Karpas-422 (cell line): ENCODE measurements at regions not wholly inside any gene's neighbourhood (a gene's known extent, or its start where the extent isn't known, plus 50 kb on each side); places are given as distances from the start of the nearest gene placed in this dataset.

Experiments used
- DNase-seq: peaks from one replicate; pipeline ENCODE4 v3.0.0-alpha.2; 2015
- H2AFZ ChIP-seq: fragments of 200-600 bp; sonication (generic); 2 replicates; pipeline ENCODE4 v1.6.1; 2014; ENCODE audit warnings: antibody characterized with exemption, low read length, mixed read lengths
- H3K27ac ChIP-seq: fragments of 200-600 bp; sonication (generic); 2 replicates; pipeline ENCODE4 v1.5.1; 2014; ENCODE audit warnings: mild to moderate bottlenecking, low read length, moderate library complexity
- H3K27me3 ChIP-seq: fragments of 200-600 bp; sonication (generic); 2 replicates; pipeline ENCODE4 v1.6.1; 2014; ENCODE audit warnings: low read length, mixed read lengths
- H3K36me3 ChIP-seq: fragments of 200-600 bp; sonication (generic); 2 replicates; pipeline ENCODE4 v1.6.1; 2014; ENCODE audit warnings: low read length, mixed read lengths; ENCODE audit not compliant: insufficient read depth
- H3K4me1 ChIP-seq: fragments of 200-600 bp; sonication (generic); 2 replicates; pipeline ENCODE4 v1.6.1; 2014; ENCODE audit warnings: mild to moderate bottlenecking, low read length, mixed read lengths
- H3K4me2 ChIP-seq: fragments of 200-600 bp; sonication (generic); 2 replicates; pipeline ENCODE4 v1.6.1; 2014; ENCODE audit warnings: low read length, low read depth, mild to moderate bottlenecking; ENCODE audit not compliant: poor library complexity, severe bottlenecking
- H3K4me3 ChIP-seq: fragments of 200-600 bp; sonication (generic); 2 replicates; pipeline ENCODE4 v1.5.1; 2014; ENCODE audit warnings: mild to moderate bottlenecking, antibody characterized with exemption, low read length, mixed read lengths
- H3K79me2 ChIP-seq: fragments of 200-600 bp; sonication (generic); 2 replicates; pipeline ENCODE4 v1.6.1; 2014; ENCODE audit warnings: mild to moderate bottlenecking, low read length, mixed read lengths
- H3K9ac ChIP-seq: fragments of 200-600 bp; sonication (generic); 2 replicates; pipeline ENCODE4 v1.6.0; 2014; ENCODE audit warnings: low read length
- H3K9me2 ChIP-seq: fragments of 200-600 bp; sonication (generic), shearing (Covaris generic); replicated peaks from 2 replicates; pipeline ENCODE4 v1.6.0; 2014; ENCODE audit warnings: mild to moderate bottlenecking, low read length, moderate library complexity; ENCODE audit not compliant: insufficient read depth
- H3K9me3 ChIP-seq: fragments of 300-700, 200-600 bp; sonication (generic); 2 replicates; pipeline ENCODE4 v1.6.1; 2014; ENCODE audit warnings: low read length, mixed read lengths
- H4K20me1 ChIP-seq: fragments of 200-600 bp; sonication (generic); 2 replicates; pipeline ENCODE4 v1.6.1; 2014; ENCODE audit warnings: mild to moderate bottlenecking, antibody characterized with exemption, low read length, low read depth; ENCODE audit not compliant: insufficient read depth

- H3K9me2 ChIP-seq = no peaks in the 10 kb centered on the region
- H2AFZ ChIP-seq = no peak overlapping the region
- H3K27ac ChIP-seq = no peak overlapping the region
- no peaks in the 10 kb centered on the region for H4K20me1 ChIP-seq
- no peak overlapping the region for H3K4me2 ChIP-seq
- no peaks in the 10 kb centered on the region for H3K27me3 ChIP-seq
- no peak overlapping the region for H3K4me3 ChIP-seq
- no peaks in the 10 kb centered on the region for H3K79me2 ChIP-seq
- no peak overlapping the region for H3K9ac ChIP-seq
- DNase-seq = no peak
- H3K4me1 ChIP-seq = no peaks in the 10 kb centered on the region
- peaks cover 4% of the 10 kb centered on the region; the same call in 1 of the 2 replicates for H3K9me3 ChIP-seq
- H3K36me3 ChIP-seq = no peaks in the 10 kb centered on the region
Observed at GRCh38 chr2:4381773-4382172, 678.4 kb downstream of the DCDC2C start.

DNA sequence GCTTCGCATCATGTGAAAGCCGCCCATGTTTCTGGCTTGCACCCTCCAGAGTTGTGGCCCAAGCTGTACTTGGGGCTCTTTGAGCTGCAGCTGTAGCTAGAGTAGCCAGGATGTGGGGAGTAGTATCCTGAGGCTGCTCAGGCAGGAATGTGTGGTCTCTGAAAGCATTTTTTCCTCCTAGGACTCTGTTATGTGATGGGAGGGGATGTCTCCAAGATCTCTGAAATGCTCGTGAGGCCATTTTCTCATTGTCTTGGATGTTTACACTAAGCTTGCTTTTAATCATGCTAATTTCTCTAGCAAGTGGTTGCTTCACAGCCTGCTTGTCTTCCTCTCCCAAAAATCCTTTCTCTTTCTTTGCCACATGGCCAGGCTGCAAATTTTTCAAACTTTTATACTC, 687.6 kb downstream of the DCDC2C start:
- Histone ChIP-seq H3K27me3 (no peaks in the 10 kb centered on the region), H3K27ac (no peak overlapping the region), H4K20me1 (no peaks in the 10 kb centered on the region), H3K4me1 (no peaks in the 10 kb centered on the region), H3K9me3 (peaks cover 10% of the 10 kb centered on the region; the same call in 1 of the 2 replicates), H3K79me2 (no peaks in the 10 kb centered on the region), H3K36me3 (no peaks in the 10 kb centered on the region), H3K9me2 (no peaks in the 10 kb centered on the region), H3K4me2 (no peak overlapping the region), H3K9ac (no peak overlapping the region), H3K4me3 (no peak overlapping the region), H2AFZ (no peak overlapping the region)
- DNase-seq = no peak

DNA sequence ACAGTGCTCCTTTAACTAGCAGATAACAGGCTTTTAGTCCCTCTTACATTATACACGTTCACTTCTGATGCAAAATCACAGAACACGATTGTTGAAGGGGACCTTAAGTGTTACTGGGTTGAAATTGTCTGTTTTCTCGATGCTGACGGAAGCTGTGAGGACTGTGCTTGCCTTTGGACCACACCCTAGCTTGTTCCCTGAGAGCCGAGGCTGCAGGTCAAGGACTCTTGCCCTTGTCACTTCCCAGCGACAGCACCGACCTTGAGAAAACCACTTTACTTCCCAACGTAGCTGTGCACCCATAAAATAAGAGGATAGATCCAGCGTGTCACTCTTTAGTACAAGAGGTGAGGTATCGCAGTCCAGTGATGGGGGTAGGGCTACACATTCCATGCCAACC, 701.0 kb downstream of the DCDC2C start:
- Histone ChIP-seq H3K9me2 (no peaks in the 10 kb centered on the region), H4K20me1 (no peaks in the 10 kb centered on the region), H3K4me2 (no peak overlapping the region)

GRCh38 chr2:4408321-4408720, 704.9 kb downstream of the DCDC2C start:
- no peaks in the 10 kb centered on the region for H3K36me3 ChIP-seq
- no peak overlapping the region for H3K4me2 ChIP-seq
- no peak overlapping the region for H3K27ac ChIP-seq
- H4K20me1 ChIP-seq = no peaks in the 10 kb centered on the region
- H2AFZ ChIP-seq = no peak overlapping the region
- no peak overlapping the region for H3K4me3 ChIP-seq
- no peaks in the 10 kb centered on the region for H3K4me1 ChIP-seq
- DNase-seq = no peak
- H3K27me3 ChIP-seq = no peaks in the 10 kb centered on the region
- no peaks in the 10 kb centered on the region for H3K79me2 ChIP-seq
- H3K9ac ChIP-seq = no peak overlapping the region
- no peaks in the 10 kb centered on the region for H3K9me3 ChIP-seq
- no peaks in the 10 kb centered on the region for H3K9me2 ChIP-seq

More for the DNA sequence above, 701.0 kb downstream of the DCDC2C start:
- Histone ChIP-seq H3K27me3 (no peaks in the 10 kb centered on the region), H3K4me1 (no peaks in the 10 kb centered on the region), H3K9ac (no peak overlapping the region), H2AFZ (no peak overlapping the region), H3K27ac (no peak overlapping the region), H3K36me3 (no peaks in the 10 kb centered on the region), H3K4me3 (no peak overlapping the region), H3K9me3 (peaks cover 7% of the 10 kb centered on the region; the same call in 1 of the 2 replicates), H3K79me2 (no peaks in the 10 kb centered on the region)
- DNase-seq = no peak

DNA sequence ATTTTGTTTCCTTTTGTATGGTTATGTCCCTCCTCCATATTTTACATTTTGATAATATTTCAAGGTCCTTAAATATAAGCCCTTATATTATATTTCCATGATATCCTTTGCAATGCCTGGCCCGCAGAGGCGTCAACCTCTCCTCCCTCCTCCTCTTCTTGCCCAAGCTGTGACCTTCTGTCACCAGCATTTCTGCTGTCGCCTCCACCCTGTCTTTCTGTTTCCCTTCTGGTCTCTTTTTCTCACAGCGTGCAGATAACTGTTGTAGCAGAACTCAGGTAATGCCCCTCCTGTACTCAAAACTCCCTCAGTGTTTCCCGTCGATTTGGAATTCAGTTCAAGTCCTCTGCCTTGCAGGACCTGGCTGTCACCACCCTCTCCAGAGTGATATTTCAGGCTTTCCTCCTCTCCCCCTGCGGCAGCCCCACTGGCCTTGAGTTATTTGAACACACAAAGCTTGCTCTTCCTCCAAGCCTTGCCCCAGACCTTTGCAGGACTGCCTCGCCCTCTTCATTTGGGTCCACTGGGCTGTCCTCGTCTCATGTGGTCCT, 709.3 kb downstream of the DCDC2C start:
- Histone ChIP-seq H3K27ac (no peak overlapping the region), H3K4me1 (no peaks in the 10 kb centered on the region), H4K20me1 (no peaks in the 10 kb centered on the region), H3K36me3 (no peaks in the 10 kb centered on the region), H3K79me2 (no peaks in the 10 kb centered on the region), H3K9me3 (no peaks in the 10 kb centered on the region), H3K27me3 (no peaks in the 10 kb centered on the region), H3K9me2 (no peaks in the 10 kb centered on the region), H2AFZ (no peak overlapping the region), H3K9ac (no peak overlapping the region), H3K4me3 (no peak overlapping the region), H3K4me2 (no peak overlapping the region)
- DNase-seq = no peak

- H3K9ac ChIP-seq = no peak overlapping the region
- H3K9me3 ChIP-seq = 0 out of 2 replicates have a peak, but pooled peaks cover 2% of the 10 kb centered on the region
- H3K27me3 ChIP-seq = no peaks in the 10 kb centered on the region
- no peaks in the 10 kb centered on the region for H3K9me2 ChIP-seq
- H3K36me3 ChIP-seq = no peaks in the 10 kb centered on the region
- no peak overlapping the region for H3K4me3 ChIP-seq
- no peaks in the 10 kb centered on the region for H3K4me1 ChIP-seq
- no peak overlapping the region for H3K4me2 ChIP-seq
- H2AFZ ChIP-seq = no peak overlapping the region
- H3K79me2 ChIP-seq = no peaks in the 10 kb centered on the region
- H3K27ac ChIP-seq = no peak overlapping the region
- H4K20me1 ChIP-seq = no peaks in the 10 kb centered on the region
- DNase-seq = no peak
Observed at GRCh38 chr2:4415171-4415570, 711.8 kb downstream of the DCDC2C start.

DNA sequence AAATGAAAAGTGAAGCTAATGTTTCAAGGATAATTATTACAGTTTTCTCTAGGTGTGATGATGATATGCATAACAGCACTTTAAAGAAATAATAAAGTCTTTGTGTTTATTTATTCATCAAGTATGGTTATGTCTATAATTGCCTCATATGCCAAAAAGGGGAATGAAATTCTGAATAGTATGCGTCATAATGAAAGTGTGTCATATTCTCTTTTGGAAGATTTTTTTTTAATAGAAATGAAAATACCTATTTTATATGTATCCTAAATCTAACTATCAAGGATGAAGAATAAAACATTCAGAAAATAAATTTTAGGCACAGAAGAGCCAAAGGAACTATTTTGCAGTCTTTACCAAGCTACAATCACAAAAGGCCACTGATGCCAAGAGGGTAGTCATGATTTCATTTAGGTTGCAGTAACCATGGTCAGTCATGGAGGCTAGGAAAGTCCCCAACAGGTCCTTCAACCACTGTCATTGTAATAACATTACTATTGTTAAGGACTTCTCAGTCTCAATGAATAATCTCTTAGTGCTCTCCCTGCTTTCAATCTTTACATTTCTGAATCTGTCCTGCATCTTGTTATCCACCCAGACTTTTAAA, 712.5 kb downstream of the DCDC2C start:
- no peak overlapping the region for H3K27ac ChIP-seq
- no peak overlapping the region for H2AFZ ChIP-seq
- no peaks in the 10 kb centered on the region for H3K79me2 ChIP-seq
- H3K4me3 ChIP-seq = no peak overlapping the region
- no peaks in the 10 kb centered on the region for H3K4me1 ChIP-seq
- no peaks in the 10 kb centered on the region for H4K20me1 ChIP-seq
- no peak overlapping the region for H3K9ac ChIP-seq
- no peaks in the 10 kb centered on the region for H3K27me3 ChIP-seq
- H3K9me2 ChIP-seq = no peaks in the 10 kb centered on the region
- no peak for DNase-seq
- H3K4me2 ChIP-seq = no peak overlapping the region
- H3K9me3 ChIP-seq = 0 out of 2 replicates have a peak, but pooled peaks cover 2% of the 10 kb centered on the region
- no peaks in the 10 kb centered on the region for H3K36me3 ChIP-seq

- Histone ChIP-seq H3K4me3 (no peak overlapping the region), H3K36me3 (no peaks in the 10 kb centered on the region), H3K9me3 (0 out of 2 replicates have a peak, but pooled peaks cover 2% of the 10 kb centered on the region), H3K9me2 (no peaks in the 10 kb centered on the region), H2AFZ (no peak overlapping the region), H3K27ac (no peak overlapping the region), H3K79me2 (no peaks in the 10 kb centered on the region), H3K27me3 (no peaks in the 10 kb centered on the region), H3K4me1 (no peaks in the 10 kb centered on the region), H3K4me2 (no peak overlapping the region), H4K20me1 (no peaks in the 10 kb centered on the region), H3K9ac (no peak overlapping the region)
- no peak for DNase-seq
Observed at GRCh38 chr2:4416431-4416830, 713.1 kb downstream of the DCDC2C start.
